ENCODE measurements at regions not wholly inside any gene's neighbourhood (a gene's known extent, or its start where the extent isn't known, plus 50 kb on each side); places are given as distances from the start of the nearest gene placed in this dataset.

GRCh38 chr15:89002281-89002761 lies 85.9 kb upstream of the ABHD2 start (continued):
- TF ChIP-seq, protein P1, sequence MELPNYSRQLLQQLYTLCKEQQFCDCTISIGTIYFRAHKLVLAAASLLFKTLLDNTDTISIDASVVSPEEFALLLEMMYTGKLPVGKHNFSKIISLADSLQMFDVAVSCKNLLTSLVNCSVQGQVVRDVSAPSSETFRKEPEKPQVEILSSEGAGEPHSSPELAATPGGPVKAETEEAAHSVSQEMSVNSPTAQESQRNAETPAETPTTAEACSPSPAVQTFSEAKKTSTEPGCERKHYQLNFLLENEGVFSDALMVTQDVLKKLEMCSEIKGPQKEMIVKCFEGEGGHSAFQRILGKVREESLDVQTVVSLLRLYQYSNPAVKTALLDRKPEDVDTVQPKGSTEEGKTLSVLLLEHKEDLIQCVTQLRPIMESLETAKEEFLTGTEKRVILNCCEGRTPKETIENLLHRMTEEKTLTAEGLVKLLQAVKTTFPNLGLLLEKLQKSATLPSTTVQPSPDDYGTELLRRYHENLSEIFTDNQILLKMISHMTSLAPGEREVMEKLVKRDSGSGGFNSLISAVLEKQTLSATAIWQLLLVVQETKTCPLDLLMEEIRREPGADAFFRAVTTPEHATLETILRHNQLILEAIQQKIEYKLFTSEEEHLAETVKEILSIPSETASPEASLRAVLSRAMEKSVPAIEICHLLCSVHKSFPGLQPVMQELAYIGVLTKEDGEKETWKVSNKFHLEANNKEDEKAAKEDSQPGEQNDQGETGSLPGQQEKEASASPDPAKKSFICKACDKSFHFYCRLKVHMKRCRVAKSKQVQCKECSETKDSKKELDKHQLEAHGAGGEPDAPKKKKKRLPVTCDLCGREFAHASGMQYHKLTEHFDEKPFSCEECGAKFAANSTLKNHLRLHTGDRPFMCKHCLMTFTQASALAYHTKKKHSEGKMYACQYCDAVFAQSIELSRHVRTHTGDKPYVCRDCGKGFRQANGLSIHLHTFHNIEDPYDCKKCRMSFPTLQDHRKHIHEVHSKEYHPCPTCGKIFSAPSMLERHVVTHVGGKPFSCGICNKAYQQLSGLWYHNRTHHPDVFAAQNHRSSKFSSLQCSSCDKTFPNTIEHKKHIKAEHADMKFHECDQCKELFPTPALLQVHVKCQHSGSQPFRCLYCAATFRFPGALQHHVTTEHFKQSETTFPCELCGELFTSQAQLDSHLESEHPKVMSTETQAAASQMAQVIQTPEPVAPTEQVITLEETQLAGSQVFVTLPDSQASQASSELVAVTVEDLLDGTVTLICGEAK (IDR thresholded peaks at IDR 0.05), result no peak
- TF ChIP-seq, protein P1 (CRISPR knock-in tag; IDR thresholded peaks at IDR 0.05), result no peak
- TF ChIP-seq ILF3 (IDR thresholded peaks at IDR 0.05; ENCODE audit: borderline replicate concordance), result no peak
- TF ChIP-seq FOXK2 (conservative IDR thresholded peaks at IDR 0.05 in 1 of 2, IDR thresholded peaks at IDR 0.05 in 1 of 2; ENCODE audit: low read depth in 2 of 2), result peak; percentile 70 to 88; a peak in 3 of 4 replicates
- TF ChIP-seq ZNF140 (CRISPR knock-in tag; IDR thresholded peaks at IDR 0.05), result no peak
- peak; percentile 64 for TF ChIP-seq SMARCE1 (IDR thresholded peaks at IDR 0.05)
- no peak for TF ChIP-seq ZNF143 (CRISPR knock-in tag; IDR thresholded peaks at IDR 0.05)
- TF ChIP-seq HIVEP1 (CRISPR knock-in tag; IDR thresholded peaks at IDR 0.05), result no peak
- TF ChIP-seq ARID1B (IDR thresholded peaks at IDR 0.05), result peak; percentile 72
- TF ChIP-seq KLF16 (IDR thresholded peaks at IDR 0.05), result peak; percentile 72
- TF ChIP-seq, protein P2, sequence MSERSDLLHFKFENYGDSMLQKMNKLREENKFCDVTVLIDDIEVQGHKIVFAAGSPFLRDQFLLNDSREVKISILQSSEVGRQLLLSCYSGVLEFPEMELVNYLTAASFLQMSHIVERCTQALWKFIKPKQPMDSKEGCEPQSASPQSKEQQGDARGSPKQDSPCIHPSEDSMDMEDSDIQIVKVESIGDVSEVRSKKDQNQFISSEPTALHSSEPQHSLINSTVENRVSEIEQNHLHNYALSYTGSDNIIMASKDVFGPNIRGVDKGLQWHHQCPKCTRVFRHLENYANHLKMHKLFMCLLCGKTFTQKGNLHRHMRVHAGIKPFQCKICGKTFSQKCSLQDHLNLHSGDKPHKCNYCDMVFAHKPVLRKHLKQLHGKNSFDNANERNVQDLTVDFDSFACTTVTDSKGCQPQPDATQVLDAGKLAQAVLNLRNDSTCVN (CRISPR knock-in tag; IDR thresholded peaks at IDR 0.05), result no peak
- TF ChIP-seq ZNF263 (CRISPR knock-in tag; IDR thresholded peaks at IDR 0.05; ENCODE audit: borderline replicate concordance), result peak; percentile 17; the same call in 1 of the 2 replicates
- peak; percentile 17; the same call in 1 of the 2 replicates for TF ChIP-seq NCOA1 (IDR thresholded peaks at IDR 0.05; ENCODE audit: low read depth)
- TF ChIP-seq, protein P3, sequence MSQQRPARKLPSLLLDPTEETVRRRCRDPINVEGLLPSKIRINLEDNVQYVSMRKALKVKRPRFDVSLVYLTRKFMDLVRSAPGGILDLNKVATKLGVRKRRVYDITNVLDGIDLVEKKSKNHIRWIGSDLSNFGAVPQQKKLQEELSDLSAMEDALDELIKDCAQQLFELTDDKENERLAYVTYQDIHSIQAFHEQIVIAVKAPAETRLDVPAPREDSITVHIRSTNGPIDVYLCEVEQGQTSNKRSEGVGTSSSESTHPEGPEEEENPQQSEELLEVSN (IDR thresholded peaks at IDR 0.05; ENCODE audit: borderline replicate concordance in 1 of 2, extremely low read depth in 1 of 2, insufficient read depth in 1 of 2, insufficient read length in 1 of 2, low read depth in 1 of 2, low read length in 1 of 2, poor library complexity in 1 of 2, severe bottlenecking in 1 of 2), result no peak
- TF ChIP-seq ID3 (CRISPR knock-in tag; IDR thresholded peaks at IDR 0.05), result no peak
- peak; percentile 73; the same call in 1 of the 2 replicates for TF ChIP-seq ID3 (tag; IDR thresholded peaks at IDR 0.05)

All from K562 (cell line).